H9 (cell line): ENCODE measurements at regions not wholly inside any gene's neighbourhood (a gene's known extent, or its start where the extent isn't known, plus 50 kb on each side); places are given as distances from the start of the nearest gene placed in this dataset.

Source experiments
- DNase-seq: peaks from one replicate; pipeline ENCODE4 v3.0.0-alpha.2; 2017
- H2AFZ ChIP-seq: one replicate; pipeline ENCODE4 v1.6.1; 2013; ENCODE audit warnings: mild to moderate bottlenecking, low read length, control low read depth, moderate library complexity
- H2AK5ac ChIP-seq: 2 replicates; pipeline ENCODE4 v1.6.1; 2013; ENCODE audit warnings: low read length, control low read depth, mixed read lengths; ENCODE audit not compliant: insufficient read length
- H2BK120ac ChIP-seq: one replicate; pipeline ENCODE4 v1.6.1; 2013; ENCODE audit warnings: low read depth, mild to moderate bottlenecking, low read length, control low read depth, inconsistent platforms; ENCODE audit not compliant: poor library complexity, severe bottlenecking
- H2BK12ac ChIP-seq: 2 replicates; pipeline ENCODE4 v1.6.1; 2013; ENCODE audit warnings: low read length, control low read depth, mixed read lengths, low read depth; ENCODE audit not compliant: insufficient read length
- H2BK15ac ChIP-seq: 2 replicates; pipeline ENCODE4 v1.6.1; 2013; ENCODE audit warnings: low read depth, low read length, control low read depth
- H2BK20ac ChIP-seq: one replicate; pipeline ENCODE4 v1.6.1; 2013; ENCODE audit warnings: low read depth, mild to moderate bottlenecking, low read length, control low read depth, inconsistent platforms; ENCODE audit not compliant: poor library complexity, severe bottlenecking
- H2BK5ac ChIP-seq: 2 replicates; pipeline ENCODE4 v1.6.1; 2013; ENCODE audit warnings: low read length, control low read depth, mixed read lengths; ENCODE audit not compliant: insufficient read length
- H3K14ac ChIP-seq: 2 replicates; pipeline ENCODE4 v1.6.1; 2013; ENCODE audit warnings: low read length, control low read depth; ENCODE audit not compliant: insufficient read depth
- H3K18ac ChIP-seq: 2 replicates; pipeline ENCODE4 v1.6.1; 2013; ENCODE audit warnings: low read depth, mild to moderate bottlenecking, mixed read lengths, low read length, control low read depth; ENCODE audit not compliant: insufficient read length
- H3K23ac ChIP-seq: 2 replicates; pipeline ENCODE4 v1.6.1; 2013; ENCODE audit warnings: low read length, control low read depth, mixed read lengths, low read depth; ENCODE audit not compliant: insufficient read length
- H3K23me2 ChIP-seq: 2 replicates; pipeline ENCODE4 v1.6.1; 2013; ENCODE audit warnings: low read depth, mild to moderate bottlenecking, mixed read lengths, low read length, control low read depth; ENCODE audit not compliant: insufficient read length, poor library complexity, severe bottlenecking
- H3K27ac ChIP-seq: 2 replicates; pipeline ENCODE4 v1.5.1; 2013; ENCODE audit warnings: low read length, control low read depth, mixed read lengths, low read depth; ENCODE audit not compliant: insufficient read length
- H3K27me3 ChIP-seq: 2 replicates; pipeline ENCODE4 v1.6.1; 2013; ENCODE audit warnings: low read length, control low read depth, inconsistent platforms; ENCODE audit not compliant: insufficient read depth
- H3K4ac ChIP-seq: 2 replicates; pipeline ENCODE4 v1.6.1; 2013; ENCODE audit warnings: low read depth, mild to moderate bottlenecking, control low read depth, inconsistent platforms, low read length, moderate library complexity
- H3K4me1 ChIP-seq: 2 replicates; pipeline ENCODE4 v1.6.1; 2013; ENCODE audit warnings: low read length, control low read depth, inconsistent platforms; ENCODE audit not compliant: insufficient read depth
- H3K4me2 ChIP-seq: 2 replicates; pipeline ENCODE4 v1.6.1; 2013; ENCODE audit warnings: low read length, control low read depth, mixed read lengths; ENCODE audit not compliant: insufficient read length, insufficient read depth
- H3K56ac ChIP-seq: 2 replicates; pipeline ENCODE4 v1.6.1; 2013; ENCODE audit warnings: low read depth, mild to moderate bottlenecking, mixed read lengths, low read length, control low read depth; ENCODE audit not compliant: insufficient read length
- H3K79me1 ChIP-seq: 2 replicates; pipeline ENCODE4 v1.6.1; 2013; ENCODE audit warnings: low read depth, mild to moderate bottlenecking, moderate library complexity, low read length, control low read depth, inconsistent platforms; ENCODE audit not compliant: insufficient read depth, poor library complexity, severe bottlenecking
- H3K79me2 ChIP-seq: 2 replicates; pipeline ENCODE4 v1.6.1; 2013; ENCODE audit warnings: low read length, control low read depth, inconsistent platforms; ENCODE audit not compliant: insufficient read depth
- H3K9ac ChIP-seq: 2 replicates; pipeline ENCODE4 v1.6.1; 2013; ENCODE audit warnings: low read length, control low read depth, mixed read lengths; ENCODE audit not compliant: insufficient read length; ENCODE audit errors: extremely low read depth
- H3K9me3 ChIP-seq: one replicate; pipeline ENCODE4 v1.6.1; 2013; ENCODE audit warnings: low read depth, low read length, inconsistent platforms; ENCODE audit not compliant: control insufficient read depth
- H3T11ph ChIP-seq: one replicate; pipeline ENCODE4 v1.6.1; 2013; ENCODE audit warnings: mild to moderate bottlenecking, low read length, control low read depth, inconsistent platforms
- H4K20me1 ChIP-seq: one replicate; pipeline ENCODE4 v1.6.1; 2013; ENCODE audit not compliant: control insufficient read depth, insufficient read length, insufficient read depth
- H4K5ac ChIP-seq: 2 replicates; pipeline ENCODE4 v1.6.1; 2013; ENCODE audit warnings: low read depth, mild to moderate bottlenecking, mixed read lengths, low read length, control low read depth; ENCODE audit not compliant: insufficient read length
- H4K8ac ChIP-seq: replicated peaks from 2 replicates; pipeline ENCODE4 v1.6.1; 2013; ENCODE audit warnings: low read length, control low read depth, mixed read lengths, low read depth; ENCODE audit not compliant: insufficient read length
- H4K91ac ChIP-seq: 2 replicates; pipeline ENCODE4 v1.6.1; 2013; ENCODE audit warnings: low read depth, mild to moderate bottlenecking, moderate library complexity, mixed read lengths, low read length, control low read depth; ENCODE audit not compliant: insufficient read length
- H3K27ac Mint-ChIP-seq, 3 experiments: 2 replicates in 2 of 3; 3 replicates in 1 of 3; pipeline ENCODE4 v1.8.0; 2020 to 2021; ENCODE audit warnings: mixed read lengths in 3 of 3, mild to moderate bottlenecking in 1 of 3, moderate library complexity in 1 of 3
- H3K27me3 Mint-ChIP-seq: 2 replicates; pipeline ENCODE4 v1.8.0; 2021; ENCODE audit warnings: low read depth, mild to moderate bottlenecking, moderate library complexity, mixed read lengths
- H3K36me3 Mint-ChIP-seq, 3 experiments: 2 replicates in 2 of 3; 3 replicates in 1 of 3; pipeline ENCODE4 v1.8.0; 2020 to 2021; ENCODE audit warnings: low read depth in 3 of 3, mixed read lengths in 3 of 3; ENCODE audit not compliant: insufficient read depth in 1 of 3
- H3K4me1 Mint-ChIP-seq, 2 experiments: 2 replicates each; pipeline ENCODE4 v1.8.0; 2020; ENCODE audit warnings: mixed read lengths in 2 of 2
- H3K4me3 Mint-ChIP-seq, 2 experiments: 2 replicates in 1 of 2; 3 replicates in 1 of 2; pipeline ENCODE4 v1.8.0; 2020 to 2021; ENCODE audit warnings: mild to moderate bottlenecking in 2 of 2, mixed read lengths in 2 of 2, moderate library complexity in 1 of 2
- H3K9me3 Mint-ChIP-seq, 2 experiments: 2 replicates in 1 of 2; 3 replicates in 1 of 2; pipeline ENCODE4 v1.8.0; 2020; ENCODE audit warnings: mild to moderate bottlenecking in 2 of 2, mixed read lengths in 2 of 2, moderate library complexity in 1 of 2
- CTCF ChIP-seq: fragments of 200-600 bp; sonication (generic); conservative IDR thresholded peaks from 3 replicates; pipeline ENCODE4 v1.8.0; 2021; ENCODE audit warnings: antibody characterized with exemption, mild to moderate bottlenecking
- WGBS: extraction: QIAGEN DNeasy Blood & Tissue Kit; methylation state at CpG from one replicate; pipeline ENCODE4 v1.1.7; 2013; ENCODE audit warnings: missing lambda C conversion rate, low lambda C conversion rate, mixed read lengths; ENCODE audit not compliant: insufficient read length; ENCODE audit errors: extremely low coverage; 5-methylcytosine and 5-hydroxymethylcytosine counted together

GRCh38 chr12:13595536-13596443 lies 385.6 kb downstream of the GRIN2B start:
- no peaks in the 10 kb centered on the region for H3K79me1 ChIP-seq
- H3K79me2 ChIP-seq: no peaks in the 10 kb centered on the region
- H2BK5ac ChIP-seq: no peak overlapping the region
- peak overlapping the region in 2 of 3 experiments; percentile 76 to 82; a peak in 4 of 7 replicates for H3K27ac Mint-ChIP-seq
- no peaks in the 10 kb centered on the region for H3K9me3 ChIP-seq
- H3K27me3 Mint-ChIP-seq: no peaks in the 10 kb centered on the region; the same call in 1 of the 2 replicates
- peaks cover 37 to 41% of the 10 kb centered on the region in 2 experiments for H3K4me1 Mint-ChIP-seq
- H3K4me2 ChIP-seq: peak overlapping the region; percentile 3
- H3K36me3 Mint-ChIP-seq: peaks cover 5 to 15% (median 14%) of the 10 kb centered on the region in 3 experiments; a peak in 6 of 7 replicates
- no peaks in the 10 kb centered on the region for H4K20me1 ChIP-seq
- H3T11ph ChIP-seq: no peak overlapping the region
- DNase-seq: peak; percentile 67
- H3K4ac ChIP-seq: no peak overlapping the region
- H3K4me3 Mint-ChIP-seq: no peak overlapping the region
- no peak overlapping the region for H2AK5ac ChIP-seq
- WGBS: no CpG with 5 or more reads among the region's 2 CpGs
- no peak overlapping the region for H4K5ac ChIP-seq
- H3K56ac ChIP-seq: no peak overlapping the region
- H2BK20ac ChIP-seq: no peak overlapping the region
- H3K9ac ChIP-seq: no peak overlapping the region
- H3K27me3 ChIP-seq: no peaks in the 10 kb centered on the region
- H3K4me1 ChIP-seq: peaks cover 10% of the 10 kb centered on the region; the same call in 1 of the 2 replicates
- H2AFZ ChIP-seq: no peak overlapping the region
- H3K23me2 ChIP-seq: no peaks in the 10 kb centered on the region
- H2BK15ac ChIP-seq: no peak overlapping the region
- no peak overlapping the region for H4K91ac ChIP-seq
- no peak overlapping the region for H2BK12ac ChIP-seq
- no peak overlapping the region for H3K23ac ChIP-seq
- H3K14ac ChIP-seq: no peak overlapping the region
- no peak overlapping the region for H2BK120ac ChIP-seq
- no peak overlapping the region for H4K8ac ChIP-seq
- TF ChIP-seq CTCF: no peak
- H3K9me3 Mint-ChIP-seq: peaks cover 18 to 19% of the 10 kb centered on the region in 2 experiments
- peak overlapping the region; percentile 56 for H3K27ac ChIP-seq
- no peak overlapping the region for H3K18ac ChIP-seq
